ENCODE measurements at regions not wholly inside any gene's neighbourhood (a gene's known extent, or its start where the extent isn't known, plus 50 kb on each side); places are given as distances from the start of the nearest gene placed in this dataset.

GRCh38 chr20:51934301-51935002, 132.1 kb upstream of the SALL4 start:
- no peak for TF ChIP-seq CTCF (IDR thresholded peaks at IDR 0.05)
- no peak for TF ChIP-seq ZFX (IDR thresholded peaks at IDR 0.05; ENCODE audit: borderline replicate concordance)

Measured in 22Rv1 (cell line).